Liver (tissue), 8 donors: ENCODE measurements at regions not wholly inside any gene's neighbourhood (a gene's known extent, or its start where the extent isn't known, plus 50 kb on each side); places are given as distances from the start of the nearest gene placed in this dataset.

ENCODE experiments used
- DNase-seq: peaks from one replicate; pipeline ENCODE4 v3.0.0-alpha.2; 2017; ENCODE audit warnings: low spot score
- H3K27ac ChIP-seq, 2 donors: one replicate each; pipeline ENCODE4 v1.7.0; 2013; ENCODE audit warnings: inconsistent platforms in 2 of 2, low read length in 2 of 2, control low read depth in 1 of 2, low read depth in 1 of 2, mild to moderate bottlenecking in 1 of 2
- H3K27me3 ChIP-seq, 4 donors: one replicate each; pipeline versions ENCODE4 v1.6.1 to v1.7.0; 2013; ENCODE audit warnings: low read length in 3 of 4, inconsistent platforms in 1 of 4, mild to moderate bottlenecking in 1 of 4, moderate library complexity in 1 of 4; ENCODE audit not compliant: control insufficient read depth in 4 of 4, insufficient read depth in 4 of 4
- H3K36me3 ChIP-seq, 4 donors: one replicate each; pipeline versions ENCODE4 v1.6.1 to v1.7.0; 2013; ENCODE audit warnings: low read length in 3 of 4, mild to moderate bottlenecking in 3 of 4, low read depth in 1 of 4, moderate library complexity in 1 of 4; ENCODE audit not compliant: control insufficient read depth in 4 of 4, insufficient read depth in 3 of 4
- H3K4me1 ChIP-seq, 4 donors: one replicate each; pipeline versions ENCODE4 v1.6.1 to v1.7.0; 2013; ENCODE audit warnings: low read length in 3 of 4, mild to moderate bottlenecking in 3 of 4, moderate library complexity in 1 of 4; ENCODE audit not compliant: control insufficient read depth in 4 of 4, insufficient read depth in 4 of 4
- H3K4me3 ChIP-seq, 3 donors: one replicate each; pipeline versions ENCODE4 v1.6.1 to v1.7.0; 2013; ENCODE audit warnings: low read length in 3 of 3, control low read depth in 1 of 3, low read depth in 1 of 3, mild to moderate bottlenecking in 1 of 3
- H3K9ac ChIP-seq, 2 donors: one replicate each; pipeline ENCODE4 v1.7.0; 2013; ENCODE audit warnings: low read length in 2 of 2, mild to moderate bottlenecking in 2 of 2, moderate library complexity in 2 of 2, control low read depth in 1 of 2, low read depth in 1 of 2
- H3K9me3 ChIP-seq, 4 donors: one replicate each; pipeline versions ENCODE4 v1.6.1 to v1.7.0; 2013; ENCODE audit warnings: low read length in 3 of 4; ENCODE audit not compliant: control insufficient read depth in 4 of 4
- ATF3 ChIP-seq: IDR thresholded peaks from 2 replicates; pipeline ENCODE4 v1.6.1; 2016; ENCODE audit warnings: antibody characterized with exemption
- CTCF ChIP-seq: fragments of 150-350 bp; IDR thresholded peaks from 2 replicates; pipeline ENCODE4 v1.5.1; 2017; ENCODE audit warnings: improper control_type of control experiment, low read depth, low read length; ENCODE audit not compliant: missing input control
- EGR1 ChIP-seq, 2 donors: IDR thresholded peaks; 2 replicates each; pipeline ENCODE4 v1.6.1; 2016 to 2018; ENCODE audit warnings: antibody characterized with exemption in 2 of 2, low read depth in 2 of 2
- FOXA1 ChIP-seq: IDR thresholded peaks from 2 replicates; pipeline ENCODE4 v1.6.1; 2016; ENCODE audit warnings: antibody characterized with exemption
- FOXA2 ChIP-seq: IDR thresholded peaks from 2 replicates; pipeline ENCODE4 v1.6.1; 2016; ENCODE audit warnings: antibody characterized with exemption
- GABPA ChIP-seq, 2 donors: IDR thresholded peaks in 1 of 2; conservative IDR thresholded peaks in 1 of 2; 2 replicates each; pipeline ENCODE4 v1.6.1; 2016; ENCODE audit warnings: antibody characterized with exemption in 2 of 2, mild to moderate bottlenecking in 1 of 2, moderate library complexity in 1 of 2
- HNF4A ChIP-seq, 2 donors: conservative IDR thresholded peaks; 2 replicates each; pipeline ENCODE4 v1.6.1; 2016; ENCODE audit warnings: antibody characterized with exemption in 2 of 2, mild to moderate bottlenecking in 2 of 2
- HNF4G ChIP-seq: IDR thresholded peaks from 2 replicates; pipeline ENCODE4 v1.6.1; 2016; ENCODE audit warnings: antibody characterized with exemption
- JUND ChIP-seq, 2 donors: IDR thresholded peaks; 2 replicates each; pipeline ENCODE4 v1.6.1; 2016; ENCODE audit warnings: antibody characterized with exemption in 2 of 2
- MAX ChIP-seq: IDR thresholded peaks from 2 replicates; pipeline ENCODE4 v1.6.1; 2016; ENCODE audit warnings: antibody characterized with exemption
- NR2F2 ChIP-seq: IDR thresholded peaks from 2 replicates; pipeline ENCODE4 v1.6.1; 2016; ENCODE audit warnings: antibody characterized with exemption
- RAD21 ChIP-seq, 2 donors: IDR thresholded peaks; 2 replicates each; pipeline ENCODE4 v1.6.1; 2016; ENCODE audit warnings: antibody characterized with exemption in 2 of 2, mild to moderate bottlenecking in 2 of 2
- REST ChIP-seq: IDR thresholded peaks from 2 replicates; pipeline ENCODE4 v1.6.1; 2016; ENCODE audit warnings: antibody characterized with exemption, mild to moderate bottlenecking
- RXRA ChIP-seq, 2 donors: IDR thresholded peaks; 2 replicates each; pipeline ENCODE4 v1.6.1; 2017 to 2018; ENCODE audit warnings: antibody characterized with exemption in 2 of 2, mild to moderate bottlenecking in 1 of 2
- SP1 ChIP-seq: IDR thresholded peaks from 2 replicates; pipeline ENCODE4 v1.6.1; 2018; ENCODE audit warnings: antibody characterized with exemption, mild to moderate bottlenecking
- TAF1 ChIP-seq: conservative IDR thresholded peaks from 2 replicates; pipeline ENCODE4 v1.6.1; 2016; ENCODE audit warnings: antibody characterized with exemption, mild to moderate bottlenecking
- YY1 ChIP-seq: IDR thresholded peaks from 2 replicates; pipeline ENCODE4 v1.6.1; 2016; ENCODE audit warnings: antibody characterized with exemption, mild to moderate bottlenecking
- ZBTB33 ChIP-seq: IDR thresholded peaks from 2 replicates; pipeline ENCODE4 v1.6.1; 2016; ENCODE audit warnings: antibody characterized with exemption
- WGBS: extraction: QIAGEN DNeasy Blood & Tissue Kit; methylation state at CpG from one replicate; pipeline ENCODE4 v1.1.7; 2013; 5-methylcytosine and 5-hydroxymethylcytosine counted together
- donor health status: healthy.
- donor health status: healthy.
- donor health status: healthy.
- donor health status: healthy.
- donor health status: healthy.

GRCh38 chr1:48048064-48048463 lies 50.9 kb upstream of the TRABD2B start:
- H3K9ac ChIP-seq = no peak overlapping the region
- no peaks in the 10 kb centered on the region for H3K4me1 ChIP-seq
- TF ChIP-seq TAF1 (no peak), FOXA2 (no peak), RAD21 (IDR thresholded peaks at IDR 0.05) (no peak), MAX (no peak), RXRA (IDR thresholded peaks at IDR 0.05) (no peak), FOXA1 (no peak), GABPA (IDR thresholded peaks at IDR 0.05 in 1 of 2, conservative IDR thresholded peaks at IDR 0.05 in 1 of 2) (no peak), EGR1 (IDR thresholded peaks at IDR 0.05; ENCODE audit: low read depth in 2 of 2) (no peak), ZBTB33 (no peak), NR2F2 (no peak), SP1 (no peak), YY1 (no peak), CTCF (no peak), JUND (IDR thresholded peaks at IDR 0.05) (no peak), ATF3 (no peak), REST (no peak)
- H3K27me3 ChIP-seq = no peaks in the 10 kb centered on the region
- no peaks in the 10 kb centered on the region for H3K36me3 ChIP-seq
- no peak for DNase-seq
- H3K4me3 ChIP-seq = no peak overlapping the region
- 86% methylated on average over 4 of the region's 4 CpGs for WGBS
- no peak overlapping the region for H3K27ac ChIP-seq
- no peaks in the 10 kb centered on the region for H3K9me3 ChIP-seq

GRCh38 chr1:48047116-48047515 lies 49.9 kb upstream of the TRABD2B start:
- no peak for DNase-seq
- WGBS = 90% methylated on average over 4 of the region's 4 CpGs
- no peaks in the 10 kb centered on the region for H3K27me3 ChIP-seq
- no peaks in the 10 kb centered on the region for H3K36me3 ChIP-seq
- no peak overlapping the region for H3K9ac ChIP-seq
- no peak overlapping the region for H3K27ac ChIP-seq
- no peaks in the 10 kb centered on the region for H3K4me1 ChIP-seq
- H3K4me3 ChIP-seq = no peak overlapping the region
- H3K9me3 ChIP-seq = no peaks in the 10 kb centered on the region
- TF ChIP-seq HNF4G (no peak), FOXA2 (no peak), REST (no peak), RXRA (IDR thresholded peaks at IDR 0.05) (no peak), ATF3 (no peak), SP1 (no peak), GABPA (IDR thresholded peaks at IDR 0.05 in 1 of 2, conservative IDR thresholded peaks at IDR 0.05 in 1 of 2) (no peak), FOXA1 (no peak), MAX (no peak), JUND (IDR thresholded peaks at IDR 0.05) (no peak), NR2F2 (no peak), RAD21 (IDR thresholded peaks at IDR 0.05) (no peak), HNF4A (conservative IDR thresholded peaks at IDR 0.05) (no peak)
